CD4-positive, alpha-beta T cell treated with Interleukin-21 for 1 hour (primary cell): ENCODE measurements at regions not wholly inside any gene's neighbourhood (a gene's known extent, or its start where the extent isn't known, plus 50 kb on each side); places are given as distances from the start of the nearest gene placed in this dataset.
"Not testable (repeated sequence)": the region's sequence is repeated elsewhere in the genome, so short reads cannot be mapped to it uniquely, and the experiment has no call there.

Experiments used
- DNase-seq: peaks from one replicate; pipeline ENCODE4 v3.0.0-alpha.2; 2020

DNA sequence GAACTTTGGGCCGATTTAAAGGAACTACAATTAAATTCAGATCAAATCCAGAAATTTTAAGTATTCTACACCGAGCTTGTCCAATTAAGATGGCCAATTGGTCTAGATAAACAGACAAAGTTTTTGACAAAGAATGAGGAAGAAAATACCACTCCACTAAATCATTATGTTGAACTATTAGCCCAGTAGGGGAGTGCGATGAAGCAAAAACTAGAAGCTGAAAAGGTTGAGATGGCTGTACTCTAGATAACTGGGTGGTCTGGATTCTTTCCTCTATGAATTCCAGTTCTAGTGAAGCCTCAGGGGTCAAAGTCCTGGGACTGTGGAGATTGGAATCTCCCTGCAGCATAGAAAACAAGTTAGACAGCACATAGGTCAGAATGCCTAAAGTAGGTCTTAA is 418.9 kb upstream of the IMPG1 start:
- DNase-seq: not testable (repeated sequence)

DNA sequence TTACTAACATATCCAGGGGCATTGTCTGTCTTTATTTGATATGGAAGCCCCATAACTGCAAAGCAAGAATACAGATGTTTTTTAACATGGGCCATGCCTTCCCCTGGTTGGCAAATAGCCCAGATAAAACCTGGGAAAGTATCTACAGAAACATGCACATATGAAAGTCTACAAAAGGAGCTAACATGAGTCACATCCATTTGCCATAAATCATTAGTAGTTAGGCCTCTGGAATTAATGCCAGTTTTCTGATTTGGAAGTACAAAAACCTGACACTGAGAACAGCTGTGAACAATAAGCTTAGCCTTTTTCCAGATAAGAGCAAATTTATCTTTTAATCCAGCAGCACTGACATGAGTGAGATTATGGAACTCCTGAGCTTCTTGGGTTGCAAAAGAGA is 418.0 kb upstream of the IMPG1 start:
- DNase-seq: no peak

DNA sequence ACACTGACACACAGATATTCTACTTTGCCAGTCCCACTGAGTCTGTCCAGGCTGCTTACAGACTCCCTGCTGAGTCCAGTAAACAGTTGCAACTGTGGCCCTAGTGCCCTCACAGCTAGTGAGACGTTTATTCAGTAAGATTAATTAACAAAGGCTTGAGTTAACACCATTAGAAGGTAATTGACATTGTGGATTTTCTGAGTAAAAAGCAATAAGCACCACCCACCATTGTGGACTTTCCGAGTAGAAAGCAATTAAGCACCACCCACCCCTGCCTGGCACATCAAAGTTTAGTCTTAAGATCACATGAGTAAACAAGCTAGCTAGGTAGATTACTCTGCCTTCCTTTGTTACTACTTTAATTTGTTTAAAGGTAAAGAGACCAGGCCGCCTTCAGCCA is 408.6 kb upstream of the IMPG1 start:
- DNase-seq: no peak

- DNase-seq: no peak
Observed at GRCh38 chr6:76472858-76473257, 400.4 kb upstream of the IMPG1 start.

- no peak for DNase-seq
Observed at GRCh38 chr6:76466286-76466685, 393.8 kb upstream of the IMPG1 start.

- DNase-seq: no peak
Observed at GRCh38 chr6:76465410-76465809, 392.9 kb upstream of the IMPG1 start.

GRCh38 chr6:76453270-76453669 is 380.8 kb upstream of the IMPG1 start:
- no peak for DNase-seq

- no peak for DNase-seq
Observed at GRCh38 chr6:76451926-76452709, 379.7 kb upstream of the IMPG1 start.

GRCh38 chr6:76448109-76448508 is 375.6 kb upstream of the IMPG1 start:
- no peak for DNase-seq

GRCh38 chr6:76441875-76442274 is 369.4 kb upstream of the IMPG1 start:
- no peak for DNase-seq

DNA sequence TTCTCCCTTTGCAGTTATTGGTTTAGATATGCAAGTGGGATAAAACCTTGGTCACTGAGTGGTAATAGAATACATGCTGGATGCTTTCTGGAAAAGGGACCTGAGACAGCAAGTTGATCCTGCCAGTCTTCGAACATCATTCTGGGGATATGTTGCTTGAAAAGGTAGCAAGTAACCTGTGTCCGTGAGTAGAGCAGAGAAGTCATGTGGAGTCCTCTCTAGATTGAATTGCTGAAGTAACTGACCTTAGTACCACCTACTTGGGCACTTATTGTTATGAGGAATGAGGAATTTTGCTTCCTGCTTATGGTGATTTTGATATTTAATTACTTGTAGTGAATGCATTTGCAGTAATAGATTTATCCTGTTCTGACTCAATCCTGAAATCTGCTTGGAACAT is 367.3 kb upstream of the IMPG1 start:
- DNase-seq: no peak

- DNase-seq: no peak
Observed at GRCh38 chr6:76438768-76439167, 366.3 kb upstream of the IMPG1 start.

DNA sequence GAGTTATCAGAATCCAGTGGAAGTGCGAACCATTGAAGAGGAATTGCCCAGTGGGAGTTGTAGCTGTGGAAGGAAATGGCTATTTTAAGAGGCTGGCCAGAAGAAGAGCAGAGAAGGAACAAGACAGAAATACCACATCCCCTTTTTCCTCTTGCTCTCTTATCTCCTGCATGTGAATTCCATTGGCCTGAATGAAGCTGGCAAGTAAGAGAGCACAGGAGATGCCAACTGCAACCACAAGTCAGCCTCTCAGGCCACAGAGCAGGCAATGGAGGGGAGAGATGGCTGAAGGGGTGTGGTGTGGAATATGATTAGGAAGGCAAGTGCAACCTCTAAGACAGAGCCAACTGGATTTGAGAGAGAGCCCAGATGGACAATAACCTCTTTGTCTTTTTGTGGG is 362.7 kb upstream of the IMPG1 start:
- no peak for DNase-seq

- DNase-seq: no peak
Observed at GRCh38 chr6:76422511-76423213, 350.2 kb upstream of the IMPG1 start.

DNA sequence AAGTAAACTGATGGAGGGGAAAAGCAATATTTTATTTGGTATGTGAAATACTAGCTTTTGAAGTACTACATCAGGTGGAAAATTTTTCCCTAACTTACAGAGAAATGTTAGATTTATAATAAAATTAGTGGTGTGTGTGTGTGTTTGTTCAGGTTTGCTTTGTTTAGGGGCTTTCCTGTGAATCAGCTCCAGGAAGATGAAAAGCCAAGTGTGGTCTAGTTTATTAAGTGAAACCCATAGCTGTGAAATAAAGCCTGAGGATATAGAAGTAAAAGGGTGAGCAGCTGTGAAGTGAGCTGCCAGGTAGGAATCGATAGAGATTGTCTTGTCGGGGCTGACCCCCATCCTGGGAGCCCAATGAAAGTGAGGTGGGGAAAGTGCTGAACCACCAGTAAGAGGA is 347.6 kb upstream of the IMPG1 start:
- DNase-seq: no peak

DNA sequence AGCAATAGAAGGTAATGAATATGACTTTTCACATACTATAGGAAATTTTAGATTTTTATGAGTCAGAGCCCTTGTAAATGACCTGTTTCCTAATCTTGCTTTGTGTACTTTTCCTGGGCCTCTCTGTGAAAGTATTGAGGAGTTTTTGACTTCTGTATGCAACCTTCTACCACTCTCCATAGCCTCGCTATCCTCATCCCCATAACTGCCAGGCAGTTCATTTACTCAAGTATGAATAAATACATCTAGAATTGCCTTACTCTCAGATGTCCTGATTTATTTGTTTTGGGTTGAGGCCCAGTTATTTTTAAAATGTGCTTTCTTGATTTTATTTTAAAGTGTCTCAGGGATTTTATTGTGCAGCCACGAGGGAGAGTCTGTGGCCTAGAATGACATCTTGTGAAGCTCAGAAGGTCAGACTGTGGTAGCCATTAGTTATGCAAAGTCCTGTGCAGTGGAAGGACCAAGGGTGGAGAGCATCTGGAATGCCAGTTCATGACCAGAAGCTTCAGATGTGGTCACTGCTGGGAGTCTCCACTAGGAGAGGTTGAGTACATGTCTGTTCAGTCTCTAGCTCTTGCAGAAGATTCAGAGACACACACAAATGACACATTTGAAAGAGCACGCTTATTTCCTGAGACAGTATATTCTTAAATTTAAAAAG is 346.2 kb upstream of the IMPG1 start:
- no peak for DNase-seq

DNA sequence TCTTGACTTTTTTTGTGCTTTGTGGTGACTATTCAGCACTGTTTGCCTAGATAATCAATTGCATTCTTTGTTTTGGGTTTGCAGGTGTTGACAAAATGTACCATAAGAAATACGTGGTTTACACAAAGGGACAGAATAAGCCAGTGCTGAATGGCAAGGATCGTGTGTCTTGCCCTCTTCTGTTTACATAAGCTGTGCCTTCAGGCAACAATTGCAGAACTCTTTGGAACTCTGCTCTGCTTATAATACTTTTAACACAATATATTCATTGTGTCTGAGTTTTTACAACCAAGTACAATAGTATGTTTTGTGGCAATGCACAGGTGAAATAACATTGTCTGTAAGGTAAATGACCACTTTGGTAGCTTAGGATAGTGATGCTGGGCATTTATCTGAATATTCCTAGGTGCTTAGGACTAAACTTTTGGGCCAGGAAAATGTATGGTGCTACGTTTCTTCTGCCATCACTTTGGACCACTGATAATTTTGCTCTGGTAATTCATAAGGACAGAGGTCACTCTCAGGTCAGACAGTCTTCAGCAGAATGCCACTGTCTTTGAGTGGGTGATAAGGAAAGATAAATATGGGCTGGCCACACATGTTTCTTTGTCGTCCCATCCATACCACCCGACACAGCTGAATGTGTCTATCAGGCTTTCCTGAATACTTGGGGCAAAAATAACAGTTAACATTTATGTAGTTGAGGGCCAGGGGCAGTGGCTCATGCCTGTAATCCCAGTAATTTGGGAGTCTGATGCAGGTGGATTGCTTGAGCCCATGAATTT is 344.6 kb upstream of the IMPG1 start:
- no peak for DNase-seq

DNA sequence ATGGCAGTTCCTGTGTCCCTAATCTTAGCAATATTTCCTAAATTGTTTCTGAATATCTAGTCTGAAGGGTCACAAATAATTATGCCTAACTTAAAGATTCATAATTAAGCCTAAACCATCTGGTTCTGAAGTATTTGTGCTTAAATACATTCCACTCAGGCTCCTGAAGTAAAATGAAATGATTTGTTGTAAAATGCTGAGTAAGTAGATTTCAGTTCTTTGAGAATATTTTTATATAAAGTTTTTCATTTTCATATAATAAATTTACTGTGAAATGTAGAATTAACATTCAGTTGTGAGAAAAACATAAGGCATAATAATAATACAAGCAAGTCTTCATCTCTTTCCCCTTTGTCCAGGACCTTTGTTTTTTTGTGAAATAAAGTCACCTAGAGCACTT is 330.6 kb upstream of the IMPG1 start:
- DNase-seq: no peak

DNA sequence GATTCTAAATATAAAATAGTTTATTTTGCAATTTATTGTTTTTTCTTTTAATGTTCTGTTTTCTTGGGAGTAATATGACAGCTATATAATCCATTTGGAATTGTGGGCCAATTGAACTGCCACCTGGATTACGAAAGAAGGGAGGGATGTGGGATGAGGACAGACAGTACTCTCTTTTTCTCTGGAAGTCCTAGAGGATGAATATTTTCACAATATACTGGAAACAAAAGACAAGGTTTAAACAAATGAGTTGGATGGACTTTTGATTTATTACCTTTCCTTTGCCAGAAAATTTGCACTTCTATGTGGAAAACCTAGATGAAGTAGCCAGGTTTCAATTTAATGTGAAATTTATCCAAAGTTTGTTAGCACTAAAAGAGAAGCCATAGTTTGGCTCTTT is 325.5 kb upstream of the IMPG1 start:
- no peak for DNase-seq

GRCh38 chr6:76382201-76382600 is 309.7 kb upstream of the IMPG1 start:
- no peak for DNase-seq

DNA sequence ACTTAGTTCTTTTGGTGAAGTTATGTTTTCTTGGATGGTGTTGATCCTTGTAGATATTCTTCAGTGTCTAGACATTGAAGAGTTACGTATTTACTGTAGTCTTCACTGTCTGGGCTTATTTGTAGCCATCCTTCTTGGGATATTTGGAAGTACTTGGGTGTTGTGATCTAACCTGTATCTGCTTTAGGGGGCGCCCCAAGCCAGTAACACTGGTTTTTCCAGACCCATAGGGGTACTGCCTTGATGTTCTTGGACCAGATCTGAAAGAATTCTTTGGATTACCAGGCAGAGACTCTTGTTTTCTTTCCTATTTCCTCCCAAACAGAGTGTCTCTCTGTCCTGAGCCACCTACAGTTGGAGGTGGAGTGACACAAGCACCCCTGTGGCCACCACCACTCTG is 309.1 kb upstream of the IMPG1 start:
- DNase-seq: no peak

GRCh38 chr6:76351275-76351674 is 278.8 kb upstream of the IMPG1 start:
- DNase-seq: no peak

DNA sequence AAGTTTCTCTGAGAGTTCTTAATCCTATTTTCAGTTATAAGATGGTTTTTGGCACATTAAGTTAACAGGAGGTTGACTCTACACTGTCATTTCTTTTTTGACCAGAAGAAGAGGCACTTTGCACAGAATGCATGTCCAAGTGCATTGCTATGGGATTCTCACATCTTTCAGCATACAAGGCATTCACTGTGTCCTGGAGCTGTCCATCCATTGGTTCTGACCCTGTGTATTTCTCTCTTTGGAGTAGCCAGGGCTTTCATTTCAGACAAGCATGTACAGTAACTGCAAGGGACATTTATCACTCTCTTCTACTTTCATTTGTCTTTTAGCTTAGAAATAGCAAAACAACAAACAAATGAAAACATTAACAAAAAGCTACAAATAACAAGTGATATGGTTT is 275.1 kb upstream of the IMPG1 start:
- no peak for DNase-seq
